Umbilical cord (tissue), 1 donor: ENCODE measurements at regions not wholly inside any gene's neighbourhood (a gene's known extent, or its start where the extent isn't known, plus 50 kb on each side); places are given as distances from the start of the nearest gene placed in this dataset.
"Not testable (repeated sequence)": the region's sequence is repeated elsewhere in the genome, so short reads cannot be mapped to it uniquely, and the experiment has no call there.

Source experiments
- DNase-seq: peaks from one replicate; pipeline ENCODE4 v3.0.0-alpha.2; 2015; ENCODE audit warnings: low spot score

DNA sequence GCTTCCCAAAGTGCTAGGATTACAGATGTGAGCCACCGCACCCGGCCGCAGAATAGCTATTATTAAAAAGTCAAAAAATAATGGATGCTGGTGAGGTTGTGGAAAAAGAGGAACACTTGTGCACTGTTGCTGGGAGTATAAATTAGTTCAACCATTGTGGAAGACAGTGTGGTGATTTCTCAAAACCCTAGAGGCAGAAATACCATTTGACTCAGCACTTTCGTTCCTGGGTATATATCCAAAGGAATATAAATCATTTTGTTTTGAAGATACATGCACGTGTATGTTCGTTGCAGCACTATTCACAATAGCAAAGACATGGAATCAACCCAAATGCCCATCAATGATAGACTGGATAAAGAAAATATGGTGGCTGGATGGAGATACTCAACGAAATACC lies 132.1 kb upstream of the MED13 start:
- DNase-seq: not testable (repeated sequence)

DNA sequence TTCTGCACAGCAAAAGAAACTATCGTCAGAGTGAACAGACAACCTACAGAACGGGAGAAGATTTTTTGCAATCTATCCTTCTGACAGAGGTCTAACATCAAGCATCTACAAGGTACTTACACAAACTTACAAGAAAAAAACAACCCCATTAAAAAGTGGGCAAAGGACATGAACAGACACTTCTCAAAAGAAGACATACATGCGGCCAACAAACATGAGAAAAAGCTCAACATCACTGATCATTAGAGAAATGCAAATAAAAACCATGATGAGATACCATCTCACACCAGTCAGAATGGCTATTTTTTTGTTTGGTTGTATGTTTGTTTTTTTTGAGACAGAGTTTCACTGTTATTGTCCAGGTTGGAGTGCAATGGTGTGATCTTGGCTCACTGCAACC lies 131.5 kb upstream of the MED13 start:
- DNase-seq: not testable (repeated sequence)

GRCh38 chr17:62194401-62194800 lies 129.3 kb upstream of the MED13 start:
- DNase-seq: no peak

DNA sequence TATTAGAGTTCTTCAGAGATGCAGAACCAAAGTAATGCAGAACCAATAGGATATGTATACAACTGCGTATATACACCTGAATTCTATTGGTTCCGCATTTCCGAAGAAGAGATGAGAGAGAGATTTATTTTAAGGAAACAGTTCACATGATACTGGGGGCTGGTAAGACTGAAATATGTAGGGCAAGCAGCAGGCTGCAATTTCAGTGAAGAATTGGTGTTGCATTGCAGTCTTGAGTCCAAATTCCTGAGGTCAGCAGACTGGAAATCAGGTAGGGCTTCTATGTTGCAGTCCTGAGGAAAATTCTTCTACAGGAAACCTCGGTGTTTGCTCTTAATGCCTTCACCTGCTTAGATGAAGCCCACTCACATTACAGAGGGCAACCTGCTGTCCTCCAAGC lies 128.2 kb upstream of the MED13 start:
- DNase-seq: no peak

GRCh38 chr17:62191390-62192361 lies 126.6 kb upstream of the MED13 start:
- DNase-seq: no peak

DNA sequence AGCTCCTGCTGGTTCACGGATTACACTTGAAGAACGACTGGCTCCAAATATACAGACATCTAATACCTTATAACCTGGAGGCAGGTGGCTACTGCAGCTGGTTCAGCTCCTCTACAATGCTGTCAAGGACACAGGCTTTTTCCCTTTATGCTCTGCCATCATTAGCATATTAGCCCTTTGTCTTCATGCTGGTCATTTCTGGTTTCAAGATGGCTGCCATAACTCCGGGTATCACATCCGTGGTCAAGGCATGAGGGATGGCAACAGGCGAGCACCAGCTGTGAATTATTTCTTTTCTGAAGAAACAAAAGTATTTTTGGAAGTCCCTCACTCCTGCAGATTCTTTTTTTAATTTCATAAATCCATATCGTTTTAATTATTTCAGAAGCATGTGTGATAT lies 124.3 kb upstream of the MED13 start:
- no peak for DNase-seq

DNA sequence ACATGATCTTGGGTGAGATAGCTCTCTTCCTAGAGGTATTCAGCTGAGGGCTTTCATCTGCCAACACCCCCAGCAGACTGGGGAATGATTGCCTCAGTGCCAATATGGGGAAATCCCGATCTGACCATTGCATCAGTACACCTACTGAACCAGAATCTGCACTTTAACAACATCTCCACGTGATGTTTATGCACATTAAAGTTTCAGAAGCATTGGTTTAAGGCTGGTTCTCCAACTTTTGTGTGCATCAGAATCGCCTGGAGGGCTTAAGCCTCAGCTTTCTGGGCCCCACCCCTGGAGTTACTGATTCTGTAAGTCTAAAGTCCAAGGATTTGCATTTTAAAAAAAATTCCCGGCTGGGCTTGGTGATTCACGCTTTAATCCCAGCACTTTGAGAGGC lies 123.6 kb upstream of the MED13 start:
- peak; percentile 47 for DNase-seq

DNA sequence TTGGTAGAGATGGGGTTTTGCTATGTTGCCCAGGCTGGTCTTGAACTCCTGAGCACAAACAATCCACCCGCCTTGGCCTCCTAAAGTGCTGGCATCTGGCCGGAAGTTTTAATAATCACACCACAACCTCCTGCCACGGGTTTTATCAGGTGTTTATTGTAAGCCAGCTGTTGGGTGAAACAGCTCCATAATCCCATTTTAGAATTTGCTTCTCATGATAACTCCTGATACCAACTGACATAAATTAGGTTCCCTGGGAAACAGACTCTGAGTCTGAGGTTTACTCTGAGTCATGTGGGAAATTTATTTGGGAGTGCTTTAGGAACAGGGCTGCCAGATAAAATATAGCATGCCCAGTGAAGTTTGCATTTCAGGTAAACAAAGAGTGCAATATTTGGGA lies 122.6 kb upstream of the MED13 start:
- DNase-seq: peak; percentile 24

- DNase-seq: no peak
Measured at GRCh38 chr17:62186841-62187240, 121.8 kb upstream of the MED13 start.

DNA sequence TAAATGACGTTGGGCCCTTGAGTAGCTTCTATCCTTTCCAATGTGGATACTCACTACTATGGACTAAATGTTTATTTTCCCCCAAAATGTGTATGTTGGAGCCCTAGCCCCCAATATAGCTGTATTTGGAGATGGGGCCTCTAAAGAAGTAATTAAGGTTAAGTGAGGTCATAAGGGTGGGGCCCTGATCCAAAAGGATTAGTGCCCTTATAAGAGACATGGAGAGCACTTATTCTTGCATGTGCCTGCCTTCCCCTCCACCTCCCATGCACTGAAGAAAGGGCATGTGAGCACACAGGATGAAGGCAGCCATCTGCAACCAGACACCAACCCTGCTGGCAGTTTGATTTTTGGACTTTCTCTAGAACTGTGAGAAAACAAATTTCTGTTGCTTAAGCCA lies 115.7 kb upstream of the MED13 start:
- no peak for DNase-seq

DNA sequence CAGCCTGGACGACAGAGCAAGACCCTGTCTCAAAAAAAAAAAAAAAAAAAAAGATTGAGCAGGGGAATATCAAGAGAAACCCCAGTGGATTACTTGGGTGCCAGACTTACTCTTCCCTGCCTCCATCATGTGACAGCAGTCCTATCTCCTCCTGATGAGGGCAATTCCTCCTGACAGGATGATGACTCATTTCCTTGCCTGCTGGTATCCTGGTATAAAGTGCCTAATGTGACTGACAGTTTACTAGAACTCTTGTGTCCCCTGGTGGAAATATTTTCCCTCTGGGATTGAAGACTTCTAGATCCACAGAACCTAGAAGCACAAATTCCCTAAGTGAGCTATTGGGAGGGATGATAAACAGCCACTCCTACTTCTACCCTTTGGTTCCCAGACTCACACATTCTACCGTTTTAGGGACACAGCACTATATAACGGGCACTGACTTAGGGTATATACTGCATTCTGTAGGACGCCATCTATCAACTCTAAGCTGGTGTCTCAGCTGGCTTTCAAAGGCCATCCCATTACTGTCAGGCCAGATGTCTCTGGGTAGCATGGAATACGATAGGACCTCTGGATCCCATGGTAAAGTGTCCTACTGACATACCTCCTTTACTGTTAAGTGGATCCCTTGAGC lies 114.6 kb upstream of the MED13 start:
- DNase-seq: no peak

- no peak for DNase-seq
Measured at GRCh38 chr17:62178579-62178978, 113.5 kb upstream of the MED13 start.

- DNase-seq: no peak
Measured at GRCh38 chr17:62172492-62173291, 107.6 kb upstream of the MED13 start.

GRCh38 chr17:62167076-62167475 lies 102.0 kb upstream of the MED13 start:
- DNase-seq: no peak

GRCh38 chr17:62164747-62165722 lies 100.0 kb upstream of the MED13 start:
- no peak for DNase-seq

GRCh38 chr17:62163847-62164246 lies 98.8 kb upstream of the MED13 start:
- DNase-seq: no peak

DNA sequence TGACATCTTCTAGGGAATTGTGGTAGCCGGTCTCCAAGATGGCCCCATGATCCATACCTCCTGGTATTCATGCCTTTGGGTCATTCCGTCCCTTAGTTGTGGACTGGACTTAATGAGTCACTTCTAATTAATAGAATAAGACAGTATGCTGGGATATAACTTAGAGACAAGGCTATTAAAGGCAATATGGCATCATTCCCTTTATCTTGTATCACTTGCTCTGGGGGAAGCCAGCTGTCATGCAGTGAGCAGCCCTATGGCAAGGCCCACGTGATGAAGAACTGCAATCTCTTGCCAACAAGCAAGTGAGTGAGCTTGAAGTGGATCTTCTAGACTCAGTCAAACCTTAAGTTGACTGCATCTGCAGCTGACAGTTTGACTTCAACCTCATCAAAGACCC lies 97.8 kb upstream of the MED13 start:
- no peak for DNase-seq

DNA sequence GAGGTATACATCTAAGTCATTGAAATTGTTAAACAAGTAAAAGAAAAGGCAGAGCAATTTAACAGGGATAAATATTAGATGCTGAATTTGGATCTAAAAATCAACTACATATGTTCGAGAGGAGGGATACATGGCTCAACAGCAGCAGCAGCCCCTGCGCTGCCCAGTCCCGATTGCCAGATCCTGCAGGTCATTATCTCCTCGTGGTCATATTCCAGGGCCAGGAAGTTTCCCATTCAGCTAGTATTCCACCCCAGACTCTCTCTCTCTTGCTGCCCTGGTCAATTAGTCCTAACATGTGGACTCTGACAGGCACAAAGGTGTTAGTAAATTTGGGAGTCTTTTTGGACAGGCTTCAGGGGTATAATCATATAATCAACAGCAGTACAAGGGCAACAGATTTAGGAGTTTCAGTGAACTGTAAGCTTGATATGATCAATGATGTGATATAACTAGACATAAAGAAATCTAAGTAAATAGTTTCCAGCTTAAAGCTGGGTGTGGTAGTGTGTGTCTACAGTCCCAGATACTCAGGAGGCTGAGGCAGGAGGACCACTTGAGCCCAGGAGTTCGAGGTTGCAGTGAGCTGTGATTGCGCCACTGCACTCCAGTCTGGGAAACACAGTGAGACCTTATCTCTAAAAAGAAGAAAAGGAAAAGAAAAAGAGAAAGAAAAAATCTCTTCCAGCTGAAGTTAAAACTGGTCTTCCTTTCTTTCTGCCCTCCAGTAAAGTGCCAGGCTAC lies 96.5 kb upstream of the MED13 start:
- DNase-seq: no peak

DNA sequence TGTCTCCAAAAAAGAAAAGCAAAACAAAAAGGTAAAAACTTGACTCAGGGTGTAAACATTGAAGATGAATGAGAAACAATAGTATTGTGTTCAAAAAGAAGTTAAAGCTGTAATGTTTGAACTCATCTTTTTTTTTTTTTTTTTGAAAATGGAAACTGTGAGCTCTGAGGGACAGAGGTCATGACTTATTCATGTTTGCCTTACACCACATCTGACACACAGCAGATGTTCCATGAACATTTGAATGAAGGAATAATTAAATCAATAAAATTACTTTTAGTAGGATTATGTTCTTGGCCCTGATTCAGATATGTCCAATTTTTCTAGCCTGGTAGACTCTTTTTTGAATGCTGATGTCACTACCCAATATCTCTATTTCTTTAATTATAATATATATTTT lies 95.7 kb upstream of the MED13 start:
- no peak for DNase-seq

- DNase-seq: no peak
Measured at GRCh38 chr17:62159994-62160393, 94.9 kb upstream of the MED13 start.
